Kidney (tissue), 13 donors: ENCODE measurements at regions not wholly inside any gene's neighbourhood (a gene's known extent, or its start where the extent isn't known, plus 50 kb on each side); places are given as distances from the start of the nearest gene placed in this dataset.
"Not testable (repeated sequence)": the region's sequence is repeated elsewhere in the genome, so short reads cannot be mapped to it uniquely, and the experiment has no call there.

ENCODE experiments used
- DNase-seq, 5 donors: peaks; one replicate each; pipeline ENCODE4 v3.0.0-alpha.2; 2013 to 2020
- FAIRE-seq: peaks from 2 replicates; lab custom pipeline; 2012; peaks lifted over from hg19 to GRCh38; lab: Jason Lieb, UNC
- H3K27ac ChIP-seq, 2 donors: one replicate each; pipeline ENCODE4 v1.7.0; 2013; ENCODE audit warnings: low read depth in 2 of 2, low read length in 2 of 2, inconsistent platforms in 1 of 2
- H3K27me3 ChIP-seq: one replicate; pipeline ENCODE4 v1.7.1; 2013; ENCODE audit warnings: low read length, inconsistent platforms; ENCODE audit not compliant: control insufficient read depth, insufficient read depth
- H3K36me3 ChIP-seq, 3 donors: one replicate each; pipeline versions ENCODE4 v1.7.0 to v1.7.1; 2013; ENCODE audit warnings: low read length in 3 of 3, control low read depth in 1 of 3, inconsistent platforms in 1 of 3; ENCODE audit not compliant: insufficient read depth in 3 of 3, control insufficient read depth in 2 of 3
- H3K4me1 ChIP-seq, 3 donors: one replicate each; pipeline versions ENCODE4 v1.7.0 to v1.7.1; 2013; ENCODE audit warnings: low read length in 3 of 3, inconsistent platforms in 1 of 3, low read depth in 1 of 3; ENCODE audit not compliant: control insufficient read depth in 2 of 3, insufficient read depth in 2 of 3
- H3K4me3 ChIP-seq, 3 donors: one replicate each; pipeline versions ENCODE4 v1.7.0 to v1.8.1; 2013; ENCODE audit warnings: low read length in 3 of 3, control low read depth in 1 of 3, inconsistent platforms in 1 of 3
- H3K9ac ChIP-seq, 3 donors: one replicate each; pipeline versions ENCODE4 v1.7.0 to v1.7.1; 2013; ENCODE audit warnings: low read length in 3 of 3, control low read depth in 1 of 3, inconsistent platforms in 1 of 3
- H3K9me3 ChIP-seq, 3 donors: one replicate each; pipeline versions ENCODE4 v1.7.0 to v1.7.1; 2013; ENCODE audit warnings: low read length in 3 of 3, control low read depth in 1 of 3, inconsistent platforms in 1 of 3; ENCODE audit not compliant: control insufficient read depth in 2 of 3, insufficient read depth in 1 of 3
- CTCF ChIP-seq: IDR thresholded peaks from 3 replicates; pipeline ENCODE4 v1.5.1; 2012; ENCODE audit warnings: mild to moderate bottlenecking, moderate library complexity, borderline replicate concordance; ENCODE audit not compliant: insufficient read depth; ENCODE audit errors: extremely low read depth
- intact Hi-C: fragments of 100-400 bp; cut with DNase I; formaldehyde crosslinking; loops from one replicate; pipeline ENCODE4 v1.11.1; 2022
- donor health status: control.
- donor health status: control.
- donor health status: control.
- donor health status: control.
- donor health status: control.
- donor health status: DM: yes; HTN: yes; CAD: no.
- donor health status: Normal renal cell carcinoma (clear cell type).

- intact Hi-C loops = no loop called here
- H3K9me3 ChIP-seq = no peaks in the 10 kb centered on the region
- no peak overlapping the region for H3K27ac ChIP-seq
- H3K36me3 ChIP-seq = no peaks in the 10 kb centered on the region
- H3K4me1 ChIP-seq = peaks cover 0 to 3% (median 0%) of the 10 kb centered on the region in 3 donors
- no peak overlapping the region for H3K9ac ChIP-seq
- no peaks in the 10 kb centered on the region for H3K27me3 ChIP-seq
- TF ChIP-seq CTCF = no peak
- DNase-seq (no peak), FAIRE-seq (no peak)
- H3K4me3 ChIP-seq = no peak overlapping the region
These were observed 118.9 kb downstream of the RIN2 start for GRCh38 chr20:19876828-19877460.

- not testable (repeated sequence) for FAIRE-seq
These were observed 121.8 kb downstream of the RIN2 start for GRCh38 chr20:19879874-19880255.

GRCh38 chr20:19880256-19881079 is 122.4 kb downstream of the RIN2 start:
- Histone ChIP-seq H3K36me3 (no peaks in the 10 kb centered on the region), H3K27me3 (no peaks in the 10 kb centered on the region), H3K4me1 (peaks cover 0 to 3% (median 0%) of the 10 kb centered on the region in 3 donors), H3K9me3 (no peaks in the 10 kb centered on the region), H3K27ac (no peak overlapping the region), H3K4me3 (no peak overlapping the region), H3K9ac (no peak overlapping the region)
- FAIRE-seq = no peak
- no peak for TF ChIP-seq CTCF
- intact Hi-C loops = no loop called here
- DNase-seq = no peak

More at GRCh38 chr20:19879874-19880255, 121.8 kb downstream of the RIN2 start:
- H3K4me3 ChIP-seq, H3K4me1 ChIP-seq, H3K36me3 ChIP-seq, DNase-seq, H3K27ac ChIP-seq, H3K27me3 ChIP-seq, H3K9ac ChIP-seq, intact Hi-C loops, H3K9me3 ChIP-seq: not testable (repeated sequence)

- H3K9ac ChIP-seq = no peak overlapping the region
- FAIRE-seq (no peak), DNase-seq (no peak)
- no peak for TF ChIP-seq CTCF
- no peaks in the 10 kb centered on the region for H3K27me3 ChIP-seq
- H3K4me1 ChIP-seq = peaks cover 0 to 4% (median 3%) of the 10 kb centered on the region in 3 donors
- intact Hi-C loops = no loop called here
- no peaks in the 10 kb centered on the region for H3K36me3 ChIP-seq
- no peak overlapping the region for H3K27ac ChIP-seq
- H3K9me3 ChIP-seq = no peaks in the 10 kb centered on the region
- H3K4me3 ChIP-seq = no peak overlapping the region
These were observed 123.2 kb downstream of the RIN2 start for GRCh38 chr20:19881080-19881840.
